Esophagus (tissue), 2 donors: ENCODE measurements at regions not wholly inside any gene's neighbourhood (a gene's known extent, or its start where the extent isn't known, plus 50 kb on each side); places are given as distances from the start of the nearest gene placed in this dataset.

Experiments
- H3K27ac ChIP-seq, 2 donors: one replicate each; pipeline ENCODE4 v1.5.1; 2013; ENCODE audit warnings: low read depth in 2 of 2, mild to moderate bottlenecking in 2 of 2, inconsistent platforms in 1 of 2, low read length in 1 of 2, moderate library complexity in 1 of 2
- H3K27me3 ChIP-seq, 2 donors: one replicate each; pipeline ENCODE4 v1.6.1; 2013; ENCODE audit warnings: low read length in 2 of 2, control low read depth in 1 of 2, mild to moderate bottlenecking in 1 of 2; ENCODE audit not compliant: insufficient read depth in 2 of 2, control insufficient read depth in 1 of 2
- H3K36me3 ChIP-seq, 2 donors: one replicate each; pipeline ENCODE4 v1.6.1; 2013; ENCODE audit warnings: low read length in 1 of 2; ENCODE audit not compliant: control insufficient read depth in 2 of 2, insufficient read depth in 2 of 2
- H3K4me1 ChIP-seq, 2 donors: one replicate each; pipeline ENCODE4 v1.6.1; 2013; ENCODE audit warnings: low read length in 1 of 2; ENCODE audit not compliant: control insufficient read depth in 2 of 2, insufficient read depth in 2 of 2
- H3K4me3 ChIP-seq, 2 donors: one replicate each; pipeline ENCODE4 v1.5.1; 2013; ENCODE audit warnings: low read length in 2 of 2, mild to moderate bottlenecking in 2 of 2, low read depth in 1 of 2, moderate library complexity in 1 of 2
- H3K9me3 ChIP-seq, 2 donors: one replicate each; pipeline ENCODE4 v1.6.1; 2013; ENCODE audit warnings: mild to moderate bottlenecking in 2 of 2, low read depth in 1 of 2, low read length in 1 of 2, moderate library complexity in 1 of 2; ENCODE audit not compliant: control insufficient read depth in 2 of 2, insufficient read depth in 1 of 2
- WGBS, 2 donors: extraction: QIAGEN DNeasy Blood & Tissue Kit; methylation state at CpG; one replicate each; pipeline ENCODE4 v1.1.7; 2013; 5-methylcytosine and 5-hydroxymethylcytosine counted together
- donor health status: healthy with polysubstance abuse.
- donor health status: Bipolar disorder and iron deficiency.

GRCh38 chr2:145702305-145702704, 1182.4 kb upstream of the ZEB2 start:
- no peak overlapping the region for H3K27ac ChIP-seq
- WGBS, 2 donors: 76 to 91% methylated on average over 1 of the region's 1 CpG
- no peaks in the 10 kb centered on the region for H3K4me1 ChIP-seq
- H3K36me3 ChIP-seq: no peaks in the 10 kb centered on the region
- no peaks in the 10 kb centered on the region for H3K9me3 ChIP-seq
- H3K27me3 ChIP-seq: no peaks in the 10 kb centered on the region
- no peak overlapping the region for H3K4me3 ChIP-seq

GRCh38 chr2:145692971-145693478, 1173.1 kb upstream of the ZEB2 start:
- no peak overlapping the region for H3K4me3 ChIP-seq
- H3K4me1 ChIP-seq: no peaks in the 10 kb centered on the region
- WGBS, 2 donors: 56 to 68% methylated on average over 3 of the region's 3 CpGs
- H3K36me3 ChIP-seq: no peaks in the 10 kb centered on the region
- no peak overlapping the region for H3K27ac ChIP-seq
- no peaks in the 10 kb centered on the region for H3K27me3 ChIP-seq
- no peaks in the 10 kb centered on the region for H3K9me3 ChIP-seq

GRCh38 chr2:145691659-145692058, 1171.7 kb upstream of the ZEB2 start:
- H3K27ac ChIP-seq: no peak overlapping the region
- no peaks in the 10 kb centered on the region for H3K36me3 ChIP-seq
- no peaks in the 10 kb centered on the region for H3K4me1 ChIP-seq
- no peak overlapping the region for H3K4me3 ChIP-seq
- 89% methylated on average over 5 of the region's 5 CpGs for WGBS, 2 donors
- no peaks in the 10 kb centered on the region for H3K27me3 ChIP-seq
- no peaks in the 10 kb centered on the region for H3K9me3 ChIP-seq

DNA sequence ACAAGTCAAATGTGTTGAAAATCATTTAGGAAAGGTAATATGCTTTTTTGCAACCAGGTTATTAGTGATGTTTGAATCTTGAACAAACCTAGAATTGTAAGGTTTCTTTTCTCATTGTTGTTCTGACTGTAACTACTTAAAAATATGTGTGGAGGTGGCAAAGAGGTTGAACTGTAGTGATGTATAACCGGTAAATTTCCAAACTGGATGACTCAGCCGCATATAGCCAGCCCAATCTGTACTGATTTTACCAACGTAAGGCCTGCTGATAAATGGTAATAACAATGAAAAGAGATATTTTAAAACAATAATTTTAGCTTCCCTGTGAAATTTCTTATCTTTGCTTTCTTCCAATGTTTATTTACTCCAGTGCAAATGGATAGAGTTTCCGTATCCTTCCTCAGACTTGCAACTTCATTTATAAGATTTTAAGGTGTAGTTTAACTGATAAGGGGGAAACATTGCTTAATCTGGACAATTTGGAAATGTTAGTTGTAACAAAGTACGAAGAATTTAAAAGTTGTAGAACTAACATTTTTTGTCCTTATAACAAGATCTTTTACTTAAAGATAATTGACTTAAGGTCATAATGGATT, 1170.4 kb upstream of the ZEB2 start:
- no peak overlapping the region for H3K27ac ChIP-seq
- no peak overlapping the region for H3K4me3 ChIP-seq
- H3K9me3 ChIP-seq: no peaks in the 10 kb centered on the region
- WGBS, 2 donors: 86 to 88% methylated on average over 5 of the region's 5 CpGs
- no peaks in the 10 kb centered on the region for H3K36me3 ChIP-seq
- no peaks in the 10 kb centered on the region for H3K27me3 ChIP-seq
- H3K4me1 ChIP-seq: no peaks in the 10 kb centered on the region

DNA sequence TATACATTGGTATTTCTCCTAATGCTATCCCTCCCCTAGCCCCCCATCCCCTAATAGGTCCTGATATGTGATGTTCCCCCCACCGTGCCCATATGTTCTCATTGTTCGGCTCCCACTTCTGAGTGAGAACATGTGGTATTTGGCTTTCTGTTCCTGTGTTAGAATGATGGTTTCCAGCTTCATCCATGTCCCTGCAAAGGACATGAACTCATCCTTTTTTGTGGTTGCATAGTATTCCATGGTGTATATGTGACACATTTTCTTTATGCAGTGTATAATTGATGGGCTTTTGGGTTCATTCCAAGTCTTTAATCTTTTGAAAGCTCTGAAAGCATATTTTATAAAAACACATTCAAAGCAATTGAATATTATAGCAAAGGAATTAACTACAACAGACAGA, 1169.4 kb upstream of the ZEB2 start:
- Histone ChIP-seq H3K4me3 (no peak overlapping the region), H3K27me3 (no peaks in the 10 kb centered on the region), H3K27ac (no peak overlapping the region), H3K4me1 (no peaks in the 10 kb centered on the region), H3K36me3 (no peaks in the 10 kb centered on the region), H3K9me3 (no peaks in the 10 kb centered on the region)
- 95% methylated on average over 2 of the region's 2 CpGs for WGBS, 2 donors

GRCh38 chr2:145688156-145688555, 1168.2 kb upstream of the ZEB2 start:
- Histone ChIP-seq H3K9me3 (no peaks in the 10 kb centered on the region), H3K4me3 (no peak overlapping the region), H3K4me1 (no peaks in the 10 kb centered on the region), H3K27ac (no peak overlapping the region), H3K36me3 (no peaks in the 10 kb centered on the region), H3K27me3 (no peaks in the 10 kb centered on the region)
- WGBS, 2 donors: 75 to 83% methylated on average over 3 of the region's 3 CpGs

GRCh38 chr2:145687442-145688134, 1167.7 kb upstream of the ZEB2 start:
- H3K4me3 ChIP-seq: no peak overlapping the region
- 41 to 43% methylated on average over 4 of the region's 4 CpGs for WGBS, 2 donors
- H3K27me3 ChIP-seq: no peaks in the 10 kb centered on the region
- H3K4me1 ChIP-seq: no peaks in the 10 kb centered on the region
- no peaks in the 10 kb centered on the region for H3K36me3 ChIP-seq
- no peaks in the 10 kb centered on the region for H3K9me3 ChIP-seq
- H3K27ac ChIP-seq: no peak overlapping the region

- H3K4me1 ChIP-seq: no peaks in the 10 kb centered on the region
- H3K9me3 ChIP-seq: no peaks in the 10 kb centered on the region
- H3K4me3 ChIP-seq: no peak overlapping the region
- H3K27ac ChIP-seq: no peak overlapping the region
- H3K27me3 ChIP-seq: no peaks in the 10 kb centered on the region
- 71 to 74% methylated on average over 4 of the region's 4 CpGs for WGBS, 2 donors
- H3K36me3 ChIP-seq: no peaks in the 10 kb centered on the region
Observed at GRCh38 chr2:145685383-145686050, 1165.6 kb upstream of the ZEB2 start.

DNA sequence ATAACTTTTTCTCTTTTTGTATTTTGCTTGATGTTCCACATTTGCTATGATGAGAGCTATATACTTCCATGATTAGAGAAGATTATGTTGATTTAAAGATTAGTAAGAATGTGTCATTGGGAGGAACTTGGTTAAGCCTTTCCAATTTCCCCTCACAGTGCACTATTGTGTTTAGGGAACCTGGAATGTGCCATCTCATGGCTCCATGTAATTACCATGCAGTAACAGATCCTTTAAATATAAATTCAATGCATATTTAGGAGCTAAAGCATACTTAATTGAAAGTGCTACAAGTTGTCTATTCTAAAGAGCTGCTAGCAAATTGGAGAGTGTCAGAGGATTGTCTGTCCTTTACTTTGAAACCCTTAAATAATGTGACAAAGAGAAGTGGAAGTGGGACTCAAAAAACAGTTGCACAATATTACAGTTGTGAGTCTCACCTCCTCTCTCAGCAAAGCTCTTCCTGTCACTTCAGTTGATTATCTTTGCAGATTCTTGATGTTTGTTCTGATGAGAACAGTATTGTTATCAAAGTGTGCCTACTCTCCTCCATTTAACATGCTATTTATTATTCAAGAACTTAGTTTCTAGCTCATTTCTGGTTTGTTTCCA, 1162.7 kb upstream of the ZEB2 start:
- no peak overlapping the region for H3K27ac ChIP-seq
- no peaks in the 10 kb centered on the region for H3K9me3 ChIP-seq
- H3K4me1 ChIP-seq: no peaks in the 10 kb centered on the region
- no peaks in the 10 kb centered on the region for H3K36me3 ChIP-seq
- no peaks in the 10 kb centered on the region for H3K27me3 ChIP-seq
- H3K4me3 ChIP-seq: no peak overlapping the region
